OCI-LY1 (cell line): ENCODE measurements at regions not wholly inside any gene's neighbourhood (a gene's known extent, or its start where the extent isn't known, plus 50 kb on each side); places are given as distances from the start of the nearest gene placed in this dataset.

Experiments
- H2AFZ ChIP-seq: fragments of 200-600 bp; sonication (generic), shearing (Covaris generic); 2 replicates; pipeline ENCODE4 v1.6.0; 2014; ENCODE audit warnings: antibody characterized with exemption, mild to moderate bottlenecking, low read length
- H3F3A ChIP-seq: fragments of 200-600 bp; sonication (generic), shearing (Covaris generic); 2 replicates; pipeline ENCODE4 v1.6.0; 2014; ENCODE audit warnings: mild to moderate bottlenecking, antibody characterized with exemption, low read length, moderate library complexity; ENCODE audit not compliant: insufficient read depth
- H3K27ac ChIP-seq: fragments of 200-600 bp; sonication (generic); 2 replicates; pipeline ENCODE4 v1.5.1; 2014; ENCODE audit warnings: low read length, mixed run types, mild to moderate bottlenecking, low read depth; ENCODE audit not compliant: poor library complexity, severe bottlenecking
- H3K27me3 ChIP-seq: fragments of 200-600 bp; sonication (generic); 2 replicates; pipeline ENCODE4 v1.6.0; 2014; ENCODE audit warnings: antibody characterized with exemption, mild to moderate bottlenecking, low read length, moderate library complexity; ENCODE audit not compliant: insufficient read depth
- H3K36me3 ChIP-seq: fragments of 200-600 bp; sonication (generic); 2 replicates; pipeline ENCODE4 v1.6.1; 2014; ENCODE audit warnings: mild to moderate bottlenecking, antibody characterized with exemption, low read length, moderate library complexity, mixed read lengths; ENCODE audit not compliant: insufficient read depth
- H3K4me1 ChIP-seq: fragments of 200-600 bp; sonication (generic); 2 replicates; pipeline ENCODE4 v1.5.1; 2014; ENCODE audit warnings: mild to moderate bottlenecking, low read length, moderate library complexity; ENCODE audit not compliant: insufficient read depth, severe bottlenecking
- H3K4me2 ChIP-seq: fragments of 200-600 bp; sonication (generic), shearing (Covaris generic); 2 replicates; pipeline ENCODE4 v1.6.1; 2014; ENCODE audit warnings: low read length
- H3K4me3 ChIP-seq: fragments of 200-600 bp; sonication (generic); 2 replicates; pipeline ENCODE4 v1.5.1; 2014; ENCODE audit warnings: low read length, low read depth, mild to moderate bottlenecking, mixed read lengths; ENCODE audit not compliant: poor library complexity, severe bottlenecking
- H3K79me2 ChIP-seq: fragments of 200-600 bp; shearing (Covaris generic); 2 replicates; pipeline ENCODE4 v1.6.1; 2016; ENCODE audit warnings: mixed run types, low read length, mixed read lengths; ENCODE audit not compliant: insufficient read depth
- H3K9ac ChIP-seq: fragments of 200-600 bp; sonication (generic), shearing (Covaris generic); 2 replicates; pipeline ENCODE4 v1.6.1; 2014; ENCODE audit warnings: mild to moderate bottlenecking, low read length, mixed read lengths
- H3K9me2 ChIP-seq: fragments of 200-600 bp; sonication (generic), shearing (Covaris generic); 2 replicates; pipeline ENCODE4 v1.6.1; 2014; ENCODE audit warnings: low read depth, mild to moderate bottlenecking, low read length, mixed read lengths
- H3K9me3 ChIP-seq: fragments of 200-600 bp; shearing (Covaris generic); 2 replicates; pipeline ENCODE4 v1.6.1; 2014; ENCODE audit warnings: low read length, mixed read lengths
- H4K20me1 ChIP-seq: fragments of 200-600 bp; sonication (generic), shearing (Covaris generic); 2 replicates; pipeline ENCODE4 v1.6.0; 2016; ENCODE audit warnings: mild to moderate bottlenecking, low read length; ENCODE audit not compliant: insufficient read depth
- CTCF ChIP-seq: fragments of 200-600 bp; sonication (generic), shearing (Covaris generic); IDR thresholded peaks from 2 replicates; pipeline ENCODE4 v1.5.1; 2017; ENCODE audit warnings: mild to moderate bottlenecking, antibody characterized with exemption, low read length, moderate library complexity, mixed read lengths
- EZH2 ChIP-seq: fragments of 200-600 bp; sonication (generic), shearing (Covaris generic); IDR thresholded peaks from 2 replicates; pipeline ENCODE4 v1.8.0; 2017; ENCODE audit warnings: borderline replicate concordance, mixed run types, mild to moderate bottlenecking, antibody characterized with exemption, low read length, moderate library complexity, mixed read lengths

- H3K4me3 ChIP-seq = no peak overlapping the region
- TF ChIP-seq CTCF (no peak), EZH2 (no peak)
These were observed 431.1 kb upstream of the CDH2 start for GRCh38 chr18:28607991-28608390.

GRCh38 chr18:28606686-28607085, 429.8 kb upstream of the CDH2 start:
- Histone ChIP-seq H3F3A (no peaks in the 10 kb centered on the region), H3K9ac (no peak overlapping the region), H3K4me1 (no peaks in the 10 kb centered on the region), H3K4me2 (no peak overlapping the region), H3K36me3 (no peaks in the 10 kb centered on the region), H3K9me3 (no peaks in the 10 kb centered on the region), H3K9me2 (no peaks in the 10 kb centered on the region), H3K27ac (no peak overlapping the region), H2AFZ (no peak overlapping the region), H3K27me3 (no peaks in the 10 kb centered on the region), H4K20me1 (no peaks in the 10 kb centered on the region), H3K79me2 (no peaks in the 10 kb centered on the region), H3K4me3 (no peak overlapping the region)
- TF ChIP-seq EZH2 (no peak), CTCF (no peak)

More at GRCh38 chr18:28607991-28608390, 431.1 kb upstream of the CDH2 start:
- no peaks in the 10 kb centered on the region for H3K36me3 ChIP-seq
- no peaks in the 10 kb centered on the region for H3K27me3 ChIP-seq
- no peaks in the 10 kb centered on the region for H3K79me2 ChIP-seq
- H3K4me2 ChIP-seq = no peak overlapping the region
- no peak overlapping the region for H3K27ac ChIP-seq
- no peaks in the 10 kb centered on the region for H3K9me2 ChIP-seq
- no peak overlapping the region for H2AFZ ChIP-seq
- no peak overlapping the region for H3K9ac ChIP-seq
- no peaks in the 10 kb centered on the region for H3K4me1 ChIP-seq
- no peaks in the 10 kb centered on the region for H3K9me3 ChIP-seq
- H3F3A ChIP-seq = no peaks in the 10 kb centered on the region
- no peaks in the 10 kb centered on the region for H4K20me1 ChIP-seq

DNA sequence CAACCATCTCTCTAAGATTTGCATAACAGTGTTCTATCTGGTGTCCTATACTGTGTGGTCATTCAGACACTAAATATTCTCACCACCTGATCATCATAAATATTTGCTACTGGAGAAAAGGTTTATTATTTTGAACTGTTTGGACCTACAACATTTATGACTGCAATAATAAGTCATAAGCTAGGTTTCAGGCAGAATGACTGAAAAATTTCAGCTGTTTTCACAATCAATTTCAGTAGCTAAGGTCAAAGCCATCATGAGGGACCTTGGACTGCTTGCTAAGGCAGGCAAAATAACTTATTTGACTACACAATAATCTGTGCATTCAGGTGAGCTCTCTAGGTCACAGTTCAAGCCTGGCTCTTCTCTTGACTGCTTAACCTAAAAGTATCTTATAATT, 425.5 kb upstream of the CDH2 start:
- no peak for TF ChIP-seq CTCF
- no peak for TF ChIP-seq EZH2
- Histone ChIP-seq H3K4me3 (no peak overlapping the region), H3K79me2 (no peaks in the 10 kb centered on the region), H3K36me3 (no peaks in the 10 kb centered on the region), H3F3A (no peaks in the 10 kb centered on the region), H3K9ac (no peak overlapping the region), H3K27me3 (no peaks in the 10 kb centered on the region), H2AFZ (no peak overlapping the region), H3K4me1 (no peaks in the 10 kb centered on the region), H4K20me1 (no peaks in the 10 kb centered on the region), H3K9me2 (no peaks in the 10 kb centered on the region), H3K4me2 (no peak overlapping the region), H3K27ac (no peak overlapping the region), H3K9me3 (no peaks in the 10 kb centered on the region)
